Activated CD8-positive, alpha-beta memory T cell treated with anti-CD3 and anti-CD28 coated beads for 4 hours (primary cell): ENCODE measurements at regions not wholly inside any gene's neighbourhood (a gene's known extent, or its start where the extent isn't known, plus 50 kb on each side); places are given as distances from the start of the nearest gene placed in this dataset.

ENCODE experiments used
- DNase-seq, 2 donors: peaks; one replicate each; pipeline ENCODE4 v3.0.0-alpha.2; 2020; ENCODE audit warnings: low read depth in 2 of 2

GRCh38 chr2:41400088-41400665 is 647.6 kb upstream of the PKDCC start:
- no peak for DNase-seq

- DNase-seq = no peak
Observed at GRCh38 chr2:41405441-41405840, 642.4 kb upstream of the PKDCC start.

GRCh38 chr2:41409328-41409727 is 638.5 kb upstream of the PKDCC start:
- no peak for DNase-seq

GRCh38 chr2:41410011-41410410 is 637.8 kb upstream of the PKDCC start:
- no peak for DNase-seq

GRCh38 chr2:41413813-41414485 is 633.9 kb upstream of the PKDCC start:
- no peak for DNase-seq

- DNase-seq = no peak
Observed at GRCh38 chr2:41414486-41415230, 633.2 kb upstream of the PKDCC start.

- no peak for DNase-seq
Observed at GRCh38 chr2:41417511-41417910, 630.3 kb upstream of the PKDCC start.

- DNase-seq = no peak
Observed at GRCh38 chr2:41420219-41420618, 627.6 kb upstream of the PKDCC start.

- DNase-seq = no peak
Observed at GRCh38 chr2:41420872-41421271, 626.9 kb upstream of the PKDCC start.

GRCh38 chr2:41431756-41432155 is 616.1 kb upstream of the PKDCC start:
- DNase-seq = no peak

- DNase-seq = no peak
Observed at GRCh38 chr2:41432459-41432858, 615.4 kb upstream of the PKDCC start.

- no peak for DNase-seq
Observed at GRCh38 chr2:41434991-41435390, 612.8 kb upstream of the PKDCC start.

- no peak for DNase-seq
Observed at GRCh38 chr2:41441958-41442357, 605.9 kb upstream of the PKDCC start.

- DNase-seq = no peak
Observed at GRCh38 chr2:41445865-41446264, 602.0 kb upstream of the PKDCC start.

GRCh38 chr2:41446266-41446665 is 601.6 kb upstream of the PKDCC start:
- no peak for DNase-seq

- no peak for DNase-seq
Observed at GRCh38 chr2:41448221-41448620, 599.6 kb upstream of the PKDCC start.

- no peak for DNase-seq
Observed at GRCh38 chr2:41457026-41457425, 590.8 kb upstream of the PKDCC start.

- no peak for DNase-seq
Observed at GRCh38 chr2:41460661-41461060, 587.2 kb upstream of the PKDCC start.

GRCh38 chr2:41464395-41464794 is 583.4 kb upstream of the PKDCC start:
- no peak for DNase-seq

GRCh38 chr2:41475959-41476358 is 571.9 kb upstream of the PKDCC start:
- DNase-seq = no peak

GRCh38 chr2:41482659-41483058 is 565.2 kb upstream of the PKDCC start:
- no peak for DNase-seq

- DNase-seq = no peak
Observed at GRCh38 chr2:41483226-41483625, 564.6 kb upstream of the PKDCC start.
